ENCODE measurements at regions not wholly inside any gene's neighbourhood (a gene's known extent, or its start where the extent isn't known, plus 50 kb on each side); places are given as distances from the start of the nearest gene placed in this dataset.

GRCh38 chr7:106774768-106775551 lies 90.1 kb upstream of the PIK3CG start:
- no peak for TF ChIP-seq CTCF (IDR thresholded peaks at IDR 0.05)
- no peak for TF ChIP-seq POLR2A (IDR thresholded peaks at IDR 0.05)
